ENCODE measurements at regions not wholly inside any gene's neighbourhood (a gene's known extent, or its start where the extent isn't known, plus 50 kb on each side); places are given as distances from the start of the nearest gene placed in this dataset.
"Not testable (repeated sequence)": the region's sequence is repeated elsewhere in the genome, so short reads cannot be mapped to it uniquely, and the experiment has no call there.

- TF ChIP-seq, protein P1, sequence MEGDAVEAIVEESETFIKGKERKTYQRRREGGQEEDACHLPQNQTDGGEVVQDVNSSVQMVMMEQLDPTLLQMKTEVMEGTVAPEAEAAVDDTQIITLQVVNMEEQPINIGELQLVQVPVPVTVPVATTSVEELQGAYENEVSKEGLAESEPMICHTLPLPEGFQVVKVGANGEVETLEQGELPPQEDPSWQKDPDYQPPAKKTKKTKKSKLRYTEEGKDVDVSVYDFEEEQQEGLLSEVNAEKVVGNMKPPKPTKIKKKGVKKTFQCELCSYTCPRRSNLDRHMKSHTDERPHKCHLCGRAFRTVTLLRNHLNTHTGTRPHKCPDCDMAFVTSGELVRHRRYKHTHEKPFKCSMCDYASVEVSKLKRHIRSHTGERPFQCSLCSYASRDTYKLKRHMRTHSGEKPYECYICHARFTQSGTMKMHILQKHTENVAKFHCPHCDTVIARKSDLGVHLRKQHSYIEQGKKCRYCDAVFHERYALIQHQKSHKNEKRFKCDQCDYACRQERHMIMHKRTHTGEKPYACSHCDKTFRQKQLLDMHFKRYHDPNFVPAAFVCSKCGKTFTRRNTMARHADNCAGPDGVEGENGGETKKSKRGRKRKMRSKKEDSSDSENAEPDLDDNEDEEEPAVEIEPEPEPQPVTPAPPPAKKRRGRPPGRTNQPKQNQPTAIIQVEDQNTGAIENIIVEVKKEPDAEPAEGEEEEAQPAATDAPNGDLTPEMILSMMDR (IDR thresholded peaks at IDR 0.05) = not testable (repeated sequence)
- TF ChIP-seq POLR2A, EP300 (IDR thresholded peaks at IDR 0.05): not testable (repeated sequence)
Observed at GRCh38 chr7:149947346-149947745, 73.6 kb downstream of the ATP6V0E2 start.
